ENCODE measurements at regions not wholly inside any gene's neighbourhood (a gene's known extent, or its start where the extent isn't known, plus 50 kb on each side); places are given as distances from the start of the nearest gene placed in this dataset.
"Not testable (repeated sequence)": the region's sequence is repeated elsewhere in the genome, so short reads cannot be mapped to it uniquely, and the experiment has no call there.

DNA sequence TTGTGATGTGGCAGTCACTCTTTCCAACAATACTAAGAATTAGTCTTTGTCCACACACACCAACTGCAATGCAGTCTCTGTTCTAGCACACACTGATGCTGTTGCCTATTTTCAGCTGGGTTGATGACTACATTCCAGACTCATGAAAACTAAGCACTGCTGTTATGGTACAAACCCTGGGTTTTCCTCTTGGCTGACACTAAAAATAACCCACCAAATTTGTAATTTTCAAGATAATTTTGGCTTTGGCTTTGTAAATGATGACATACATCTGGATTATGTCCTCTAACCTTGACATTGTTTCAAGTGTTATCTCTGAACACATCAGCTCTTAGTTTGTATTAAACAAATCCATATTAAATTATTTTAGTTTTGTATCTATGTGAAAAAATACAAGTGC is 444.8 kb downstream of the PTPRC start:
- TF ChIP-seq, protein P1, sequence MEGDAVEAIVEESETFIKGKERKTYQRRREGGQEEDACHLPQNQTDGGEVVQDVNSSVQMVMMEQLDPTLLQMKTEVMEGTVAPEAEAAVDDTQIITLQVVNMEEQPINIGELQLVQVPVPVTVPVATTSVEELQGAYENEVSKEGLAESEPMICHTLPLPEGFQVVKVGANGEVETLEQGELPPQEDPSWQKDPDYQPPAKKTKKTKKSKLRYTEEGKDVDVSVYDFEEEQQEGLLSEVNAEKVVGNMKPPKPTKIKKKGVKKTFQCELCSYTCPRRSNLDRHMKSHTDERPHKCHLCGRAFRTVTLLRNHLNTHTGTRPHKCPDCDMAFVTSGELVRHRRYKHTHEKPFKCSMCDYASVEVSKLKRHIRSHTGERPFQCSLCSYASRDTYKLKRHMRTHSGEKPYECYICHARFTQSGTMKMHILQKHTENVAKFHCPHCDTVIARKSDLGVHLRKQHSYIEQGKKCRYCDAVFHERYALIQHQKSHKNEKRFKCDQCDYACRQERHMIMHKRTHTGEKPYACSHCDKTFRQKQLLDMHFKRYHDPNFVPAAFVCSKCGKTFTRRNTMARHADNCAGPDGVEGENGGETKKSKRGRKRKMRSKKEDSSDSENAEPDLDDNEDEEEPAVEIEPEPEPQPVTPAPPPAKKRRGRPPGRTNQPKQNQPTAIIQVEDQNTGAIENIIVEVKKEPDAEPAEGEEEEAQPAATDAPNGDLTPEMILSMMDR (IDR thresholded peaks at IDR 0.05): no peak
- no peak for TF ChIP-seq POLR2A (IDR thresholded peaks at IDR 0.05)
- Histone ChIP-seq H3K36me3 (no peaks in the 10 kb centered on the region), H3K4me3 (no peak overlapping the region), H3K27ac (no peak overlapping the region), H3K27me3 (no peaks in the 10 kb centered on the region), H3K4me1 (no peaks in the 10 kb centered on the region), H3K9me3 (no peaks in the 10 kb centered on the region)
- no peak for DNase-seq
- intact Hi-C loops (cut with DNase I): no loop called here

DNA sequence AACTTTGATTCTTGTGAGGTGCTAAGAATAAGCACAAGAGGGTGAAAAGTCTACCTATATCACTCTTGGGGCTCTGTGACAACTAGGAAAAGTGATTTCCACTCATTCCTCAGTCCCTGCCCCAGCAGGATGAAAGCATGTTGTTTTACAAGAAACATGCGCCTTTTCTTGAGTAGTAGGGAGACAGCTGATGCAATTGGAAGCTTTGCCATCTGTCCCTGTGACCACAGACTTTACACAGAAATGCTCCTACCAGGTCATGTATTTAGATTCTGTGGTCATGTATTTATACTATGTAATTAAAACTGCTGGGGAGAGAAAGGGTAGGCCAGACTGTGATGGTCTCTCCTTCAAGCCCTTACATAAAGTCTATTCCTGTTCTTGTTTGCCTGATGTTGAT is 445.5 kb downstream of the PTPRC start:
- intact Hi-C loops (cut with DNase I): no loop called here
- no peaks in the 10 kb centered on the region for H3K27me3 ChIP-seq
- H3K4me1 ChIP-seq: no peaks in the 10 kb centered on the region
- 75 to 78% methylated on average over 1 of the region's 1 CpG for WGBS, 2 donors
- no peak overlapping the region for H3K27ac ChIP-seq
- no peaks in the 10 kb centered on the region for H3K9me3 ChIP-seq
- no peak overlapping the region for H3K4me3 ChIP-seq
- DNase-seq: no peak
- no peak for TF ChIP-seq EP300 (IDR thresholded peaks at IDR 0.05)
- TF ChIP-seq, protein P1 (IDR thresholded peaks at IDR 0.05): no peak
- TF ChIP-seq POLR2A (IDR thresholded peaks at IDR 0.05): no peak
- no peak for TF ChIP-seq POLR2AphosphoS5 (IDR thresholded peaks at IDR 0.05)
- H3K36me3 ChIP-seq: no peaks in the 10 kb centered on the region

DNA sequence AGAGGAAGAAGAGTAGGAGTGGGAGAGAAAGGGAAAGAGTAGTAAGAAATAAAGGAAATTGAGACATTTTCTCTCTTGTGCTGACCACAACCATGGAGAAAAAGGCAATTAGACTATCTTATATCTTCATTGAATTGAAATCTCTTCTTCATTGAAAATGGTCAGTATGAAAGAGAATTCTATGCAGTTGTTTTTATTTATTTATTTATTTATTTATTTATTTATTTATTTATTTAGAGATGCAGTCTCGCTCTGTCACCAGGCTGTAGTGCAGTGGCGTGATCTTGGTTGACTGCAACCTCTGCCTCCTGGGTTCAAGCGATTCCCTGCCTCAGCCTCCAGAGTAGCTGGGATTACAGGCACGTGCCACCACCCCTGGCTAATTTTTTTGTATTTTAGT is 447.1 kb downstream of the PTPRC start:
- DNase-seq: no peak
- WGBS, 2 donors: 96 to 98% methylated on average over 4 of the region's 4 CpGs
- H3K4me1 ChIP-seq: no peaks in the 10 kb centered on the region
- H3K27me3 ChIP-seq: no peaks in the 10 kb centered on the region
- H3K9me3 ChIP-seq: no peaks in the 10 kb centered on the region
- H3K36me3 ChIP-seq: no peaks in the 10 kb centered on the region
- no peak overlapping the region for H3K4me3 ChIP-seq
- TF ChIP-seq, protein P1 (IDR thresholded peaks at IDR 0.05): no peak
- TF ChIP-seq EP300 (IDR thresholded peaks at IDR 0.05): no peak
- intact Hi-C loops (cut with DNase I): no loop called here
- no peak overlapping the region for H3K27ac ChIP-seq

DNA sequence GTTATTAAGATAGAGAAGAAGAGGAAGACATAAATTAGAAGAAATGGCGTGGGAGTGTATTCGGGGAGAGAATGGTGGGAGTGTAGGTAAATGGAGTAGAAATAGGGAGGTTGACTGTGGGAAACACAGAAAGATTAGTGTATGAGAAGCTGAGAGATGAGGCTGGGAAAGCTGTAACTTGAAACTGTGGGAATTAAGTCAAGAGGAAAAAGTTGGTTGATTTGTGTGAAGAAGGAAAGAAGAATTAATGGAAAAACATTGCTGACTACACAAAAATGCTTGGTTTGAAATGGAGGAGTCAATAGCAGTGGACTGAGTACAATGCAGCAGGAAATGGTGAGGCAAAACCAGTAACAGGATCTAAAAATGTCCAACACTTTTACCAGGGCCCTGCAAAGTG is 448.3 kb downstream of the PTPRC start:
- no peak for DNase-seq
- no peaks in the 10 kb centered on the region for H3K27me3 ChIP-seq
- intact Hi-C loops (cut with DNase I): no loop called here
- no peak overlapping the region for H3K27ac ChIP-seq
- TF ChIP-seq EP300 (IDR thresholded peaks at IDR 0.05): no peak
- TF ChIP-seq POLR2A (IDR thresholded peaks at IDR 0.05): no peak
- TF ChIP-seq, protein P1 (IDR thresholded peaks at IDR 0.05): no peak
- no peak for TF ChIP-seq POLR2AphosphoS5 (IDR thresholded peaks at IDR 0.05)
- H3K36me3 ChIP-seq: no peaks in the 10 kb centered on the region
- H3K4me1 ChIP-seq: no peaks in the 10 kb centered on the region
- H3K4me3 ChIP-seq: no peak overlapping the region
- H3K9me3 ChIP-seq: no peaks in the 10 kb centered on the region
- WGBS, 2 donors: 94 to 96% methylated on average over 2 of the region's 2 CpGs

DNA sequence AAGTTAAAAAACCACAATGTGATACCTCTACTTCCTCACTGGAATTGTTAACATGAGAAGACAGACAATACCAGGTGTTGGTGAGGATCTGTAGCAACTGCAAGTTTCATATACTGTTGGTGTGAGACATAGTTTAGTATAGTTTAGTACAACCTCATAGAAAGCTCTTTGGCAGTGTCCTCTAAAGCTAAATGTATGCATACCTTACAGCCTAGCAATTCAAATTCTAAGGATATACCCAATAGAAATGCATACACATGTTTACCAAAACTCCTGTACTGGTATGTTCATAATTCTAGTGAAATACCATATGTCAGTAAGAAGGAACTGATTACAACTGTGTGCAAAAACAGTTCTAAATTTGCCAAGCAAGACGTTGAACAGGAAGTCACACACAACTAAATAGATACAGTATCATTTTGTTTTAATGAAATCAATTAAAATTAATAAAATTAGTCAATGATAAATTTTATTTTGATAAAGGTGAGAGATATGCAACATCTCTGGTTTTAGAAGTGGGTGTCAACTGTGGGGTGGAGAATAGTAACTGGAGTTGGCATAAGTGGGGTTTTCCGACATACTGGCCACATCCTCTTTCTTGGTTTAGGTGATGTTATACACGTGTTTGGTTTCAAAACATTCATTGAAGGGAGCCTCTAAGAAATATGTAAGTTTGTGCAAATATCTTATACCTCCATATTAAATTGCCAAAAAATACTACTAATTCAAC is 450.7 kb downstream of the PTPRC start:
- no peak overlapping the region for H3K4me3 ChIP-seq
- no peaks in the 10 kb centered on the region for H3K4me1 ChIP-seq
- no peak for DNase-seq
- TF ChIP-seq POLR2AphosphoS5 (IDR thresholded peaks at IDR 0.05) (no peak), POLR2A (IDR thresholded peaks at IDR 0.05) (no peak), EP300 (IDR thresholded peaks at IDR 0.05) (no peak)
- TF ChIP-seq, protein P1 (IDR thresholded peaks at IDR 0.05): no peak
- H3K9me3 ChIP-seq: no peaks in the 10 kb centered on the region
- intact Hi-C loops (cut with DNase I): no loop called here
- H3K27me3 ChIP-seq: no peaks in the 10 kb centered on the region
- 40 to 59% methylated on average over 3 of the region's 3 CpGs for WGBS, 2 donors
- no peak overlapping the region for H3K27ac ChIP-seq
- H3K36me3 ChIP-seq: no peaks in the 10 kb centered on the region

DNA sequence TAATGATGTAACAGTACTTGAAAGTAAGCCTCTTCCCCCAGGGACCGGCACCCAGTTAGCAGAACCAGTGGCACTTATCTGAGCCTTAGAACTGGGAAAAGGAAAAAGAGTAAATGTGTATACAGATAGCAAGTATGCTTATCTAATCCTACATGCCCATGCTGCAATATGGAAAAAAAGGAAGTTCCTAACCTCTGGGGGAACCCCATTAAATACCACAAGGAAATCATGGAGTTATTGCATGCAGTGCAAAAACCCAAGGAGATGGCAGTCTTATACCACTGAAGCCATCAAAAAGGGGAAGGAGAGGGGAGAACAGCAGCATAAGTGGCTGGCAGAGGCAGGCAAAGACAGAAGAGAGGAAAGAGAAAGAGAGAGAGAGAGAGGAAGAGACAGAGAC is 456.8 kb downstream of the PTPRC start:
- H3K27ac ChIP-seq; intact Hi-C loops (cut with DNase I): not testable (repeated sequence)

More for the DNA sequence above, 456.8 kb downstream of the PTPRC start:
- not testable (repeated sequence) for H3K4me1 ChIP-seq, H3K9me3 ChIP-seq, DNase-seq, H3K36me3 ChIP-seq, H3K4me3 ChIP-seq, H3K27me3 ChIP-seq
- WGBS, 2 donors: 85 to 91% methylated on average over 1 of the region's 1 CpG

Measured in sigmoid colon (tissue), 6 donors.